Ishikawa (cell line): ENCODE measurements at regions not wholly inside any gene's neighbourhood (a gene's known extent, or its start where the extent isn't known, plus 50 kb on each side); places are given as distances from the start of the nearest gene placed in this dataset.

Source experiments
- CEBPB ChIP-seq: IDR thresholded peaks from 2 replicates; pipeline ENCODE4 v1.6.1; 2012
- EGR1 ChIP-seq: IDR thresholded peaks from 2 replicates; pipeline ENCODE4 v1.6.1; 2012
- EP300 ChIP-seq: IDR thresholded peaks from 2 replicates; pipeline ENCODE4 v1.6.1; 2012; ENCODE audit warnings: borderline replicate concordance
- FOXM1 ChIP-seq: IDR thresholded peaks from 2 replicates; pipeline ENCODE4 v1.6.1; 2012; ENCODE audit warnings: low read depth, borderline replicate concordance
- NFIC ChIP-seq: IDR thresholded peaks from 2 replicates; pipeline ENCODE4 v1.6.1; 2012
- RAD21 ChIP-seq: IDR thresholded peaks from 2 replicates; pipeline ENCODE4 v1.6.1; 2012; ENCODE audit warnings: low read depth
- REST ChIP-seq: IDR thresholded peaks from 2 replicates; pipeline ENCODE4 v1.6.1; 2012; ENCODE audit warnings: low read depth, mild to moderate bottlenecking
- TAF1 ChIP-seq: IDR thresholded peaks from 2 replicates; pipeline ENCODE4 v1.6.1; 2012; ENCODE audit warnings: low read depth, mild to moderate bottlenecking
- TCF12 ChIP-seq: IDR thresholded peaks from 2 replicates; pipeline ENCODE4 v1.6.1; 2012; ENCODE audit warnings: low read depth
- TEAD4 ChIP-seq: IDR thresholded peaks from 2 replicates; pipeline ENCODE4 v1.6.1; 2012
- YY1 ChIP-seq: IDR thresholded peaks from 2 replicates; pipeline ENCODE4 v1.6.1; 2012; ENCODE audit warnings: low read depth
- ZBTB7A ChIP-seq: IDR thresholded peaks from 2 replicates; pipeline ENCODE4 v1.6.1; 2012; ENCODE audit warnings: low read depth
- TF ChIP-seq, protein P1 (sequence below): IDR thresholded peaks from 2 replicates; pipeline ENCODE4 v1.6.1; 2012
- TF ChIP-seq, protein P2 (sequence below): IDR thresholded peaks from 2 replicates; pipeline ENCODE4 v1.6.1; 2012

DNA sequence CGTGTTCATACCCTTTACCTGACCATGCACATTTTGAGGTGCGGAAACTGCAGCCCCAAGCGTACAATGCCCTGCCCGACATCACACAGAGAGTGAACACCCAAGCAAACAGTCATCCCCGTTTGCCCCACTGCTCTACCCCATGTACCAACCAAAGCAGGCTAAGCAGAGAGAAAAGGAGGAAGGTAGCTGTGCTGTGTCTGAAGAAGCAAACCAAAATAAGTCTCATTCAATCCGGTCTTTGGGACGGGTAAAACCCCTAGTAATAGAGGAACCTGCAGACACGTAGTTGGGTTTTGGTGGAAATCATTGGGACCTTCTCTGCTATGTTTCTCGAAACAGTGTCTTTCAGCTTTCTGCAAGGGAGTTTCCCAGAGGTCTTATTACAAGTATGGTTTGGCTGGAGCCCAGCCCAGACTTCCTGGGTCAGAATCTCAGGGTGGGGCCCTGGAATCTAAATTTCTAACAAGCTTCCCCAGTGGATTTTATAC lies 164.6 kb upstream of the HES1 start:
- no peak for TF ChIP-seq FOXM1
- no peak for TF ChIP-seq REST
- TF ChIP-seq RAD21 = no peak
- TF ChIP-seq, protein P1, sequence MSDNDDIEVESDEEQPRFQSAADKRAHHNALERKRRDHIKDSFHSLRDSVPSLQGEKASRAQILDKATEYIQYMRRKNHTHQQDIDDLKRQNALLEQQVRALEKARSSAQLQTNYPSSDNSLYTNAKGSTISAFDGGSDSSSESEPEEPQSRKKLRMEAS = no peak
- TF ChIP-seq NFIC = peak; percentile 52; the same call in 1 of the 2 replicates

DNA sequence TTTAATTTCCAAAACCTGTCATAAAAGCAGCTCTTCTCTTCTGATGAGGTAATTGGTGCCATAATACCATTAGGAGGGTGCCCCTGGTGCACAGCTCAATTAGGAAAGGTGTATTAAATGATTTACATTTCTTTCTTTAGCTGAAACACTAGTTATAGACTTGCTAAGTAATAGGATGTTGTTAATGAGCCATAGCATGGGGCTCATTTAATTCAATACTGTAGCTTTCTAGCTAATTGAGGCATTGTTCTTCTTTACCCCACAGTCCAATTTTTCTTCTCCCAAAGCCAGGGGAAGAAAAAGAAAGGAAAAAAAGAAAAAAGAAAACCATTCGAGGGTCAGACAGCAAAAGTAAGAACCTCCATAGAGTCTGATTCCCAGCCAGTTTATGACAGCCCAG lies 164.0 kb upstream of the HES1 start:
- TF ChIP-seq TEAD4 (no peak), ZBTB7A (no peak), RAD21 (0 out of 2 replicates have a peak, but pooled peaks have one; percentile 1)

DNA sequence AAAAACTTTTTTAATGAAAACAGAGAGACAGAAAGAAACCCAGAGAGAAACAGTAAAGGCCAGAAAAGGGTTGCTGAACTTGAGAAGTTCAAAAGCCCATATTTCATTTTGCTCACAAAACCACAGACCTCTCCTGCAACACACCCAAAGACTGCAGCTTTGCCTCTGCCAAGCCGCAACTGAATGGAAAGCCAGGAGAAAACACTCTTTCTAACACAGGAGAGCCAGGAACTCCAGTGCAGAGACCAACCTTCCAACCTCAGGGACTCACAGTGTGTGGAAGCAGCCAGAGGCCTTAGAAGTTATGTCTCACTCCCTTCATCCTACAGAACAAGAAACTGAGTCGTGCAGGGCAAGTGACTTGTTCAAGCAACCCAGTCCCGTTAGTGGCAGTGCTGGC lies 163.1 kb upstream of the HES1 start:
- TF ChIP-seq FOXM1 = no peak
- TF ChIP-seq TEAD4 = no peak
- TF ChIP-seq, protein P1 = no peak
- TF ChIP-seq, protein P2, sequence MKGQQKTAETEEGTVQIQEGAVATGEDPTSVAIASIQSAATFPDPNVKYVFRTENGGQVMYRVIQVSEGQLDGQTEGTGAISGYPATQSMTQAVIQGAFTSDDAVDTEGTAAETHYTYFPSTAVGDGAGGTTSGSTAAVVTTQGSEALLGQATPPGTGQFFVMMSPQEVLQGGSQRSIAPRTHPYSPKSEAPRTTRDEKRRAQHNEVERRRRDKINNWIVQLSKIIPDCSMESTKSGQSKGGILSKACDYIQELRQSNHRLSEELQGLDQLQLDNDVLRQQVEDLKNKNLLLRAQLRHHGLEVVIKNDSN = no peak
- TF ChIP-seq REST = no peak
- no peak for TF ChIP-seq NFIC
- no peak for TF ChIP-seq TAF1

- TF ChIP-seq FOXM1 = peak; percentile 90
- TF ChIP-seq YY1 = no peak
- TF ChIP-seq EP300 = peak; percentile 96
- TF ChIP-seq RAD21 = 0 out of 2 replicates have a peak, but pooled peaks have one; percentile 8
- peak; percentile 90 for TF ChIP-seq TEAD4
- TF ChIP-seq CEBPB = no peak
- TF ChIP-seq, protein P1 = peak; percentile 64
- peak; percentile 89 for TF ChIP-seq NFIC
- peak; percentile 95 for TF ChIP-seq TCF12
Observed at GRCh38 chr3:193974191-193974652, 161.7 kb upstream of the HES1 start.

DNA sequence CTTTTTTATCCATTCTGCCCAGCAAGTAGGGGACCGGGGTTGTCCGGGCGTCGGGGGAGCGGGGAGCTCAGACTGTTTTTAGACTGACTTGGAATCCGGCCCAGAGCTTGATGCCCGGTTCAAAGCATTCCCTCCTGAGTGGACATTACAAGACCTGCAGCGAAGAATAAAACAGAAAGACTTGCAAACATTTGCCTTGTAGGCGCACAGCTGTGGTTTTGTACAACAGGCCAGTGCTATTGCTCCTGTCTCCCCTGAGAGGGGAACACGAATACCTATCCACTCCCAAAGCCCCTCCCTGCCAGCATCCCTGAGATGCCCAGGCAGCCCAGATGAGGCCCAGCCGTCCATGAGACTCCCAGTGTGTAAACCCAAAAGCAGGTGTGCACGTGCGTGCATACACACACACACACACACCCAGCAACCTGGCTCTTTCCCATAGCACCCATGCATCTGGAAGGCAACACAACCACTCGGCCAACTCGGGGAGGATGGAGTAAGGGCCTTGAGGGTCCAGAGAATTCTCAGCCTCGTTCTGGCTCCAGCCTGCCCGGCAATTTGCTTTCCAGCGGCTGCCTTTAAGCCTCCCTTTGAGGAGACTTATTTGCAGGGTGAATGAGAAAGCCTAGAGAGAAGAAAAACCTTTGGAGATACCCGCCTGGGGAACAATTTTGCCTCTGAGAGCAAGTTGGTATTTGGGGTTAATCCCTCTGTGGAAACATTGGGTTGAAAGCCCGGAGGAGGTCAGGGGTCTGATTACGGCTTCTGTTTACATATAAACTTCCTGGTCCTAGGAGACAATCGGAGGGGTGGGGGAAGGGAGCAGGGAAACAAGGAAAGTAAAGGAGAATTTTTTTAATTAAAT lies 161.0 kb upstream of the HES1 start:
- TF ChIP-seq NFIC = no peak
- no peak for TF ChIP-seq TCF12
- no peak for TF ChIP-seq RAD21
- TF ChIP-seq, protein P1 = no peak
- TF ChIP-seq TAF1 = no peak

GRCh38 chr3:193977622-193978021 lies 158.3 kb upstream of the HES1 start:
- TF ChIP-seq REST (no peak), FOXM1 (no peak), EGR1 (no peak), ZBTB7A (no peak), YY1 (no peak), NFIC (no peak)
- TF ChIP-seq, protein P2 = no peak
